ENCODE measurements at regions not wholly inside any gene's neighbourhood (a gene's known extent, or its start where the extent isn't known, plus 50 kb on each side); places are given as distances from the start of the nearest gene placed in this dataset.
"Not testable (repeated sequence)": the region's sequence is repeated elsewhere in the genome, so short reads cannot be mapped to it uniquely, and the experiment has no call there.

DNA sequence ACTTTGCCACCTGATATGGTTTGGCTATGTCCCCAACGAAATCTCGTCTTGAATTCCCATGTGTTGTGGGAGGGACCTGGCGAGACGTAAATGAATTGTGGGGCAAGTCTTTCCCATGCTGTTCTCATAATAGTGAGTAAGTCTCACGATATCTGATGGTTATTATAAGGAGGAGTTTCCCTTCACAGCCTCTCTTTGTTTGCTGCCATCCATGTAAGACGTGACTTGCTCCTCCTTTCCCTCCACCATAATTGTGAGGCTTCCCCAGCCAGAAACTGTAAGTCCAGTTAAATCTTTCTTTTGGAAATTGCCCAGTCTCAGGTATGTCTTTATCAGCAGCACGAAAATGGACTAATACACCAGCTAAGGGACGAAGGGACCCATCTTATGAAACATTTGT is 1303.3 kb downstream of the SUCLG1 start:
- DNase-seq (ENCODE audit: low spot score) = no peak

DNA sequence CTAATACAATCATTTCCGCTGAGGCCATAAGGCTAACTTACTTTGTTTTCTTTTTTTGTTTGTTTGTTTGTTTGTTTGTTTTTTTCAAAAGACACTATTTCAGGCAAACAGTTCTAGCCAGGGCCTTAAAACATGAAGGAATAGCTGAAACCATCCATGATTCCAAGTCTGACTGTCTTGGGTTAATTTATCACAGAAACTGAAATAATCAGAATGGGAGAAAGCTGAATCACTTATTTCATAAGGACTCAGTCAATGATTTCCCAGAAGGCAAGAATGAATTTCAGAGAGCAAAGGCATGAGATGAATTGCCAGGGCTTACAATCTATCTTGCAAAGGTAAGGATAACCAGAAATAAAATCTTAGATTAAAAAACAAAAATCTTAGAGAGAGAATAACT is 1315.1 kb downstream of the SUCLG1 start:
- no peak for DNase-seq (ENCODE audit: low spot score)

DNA sequence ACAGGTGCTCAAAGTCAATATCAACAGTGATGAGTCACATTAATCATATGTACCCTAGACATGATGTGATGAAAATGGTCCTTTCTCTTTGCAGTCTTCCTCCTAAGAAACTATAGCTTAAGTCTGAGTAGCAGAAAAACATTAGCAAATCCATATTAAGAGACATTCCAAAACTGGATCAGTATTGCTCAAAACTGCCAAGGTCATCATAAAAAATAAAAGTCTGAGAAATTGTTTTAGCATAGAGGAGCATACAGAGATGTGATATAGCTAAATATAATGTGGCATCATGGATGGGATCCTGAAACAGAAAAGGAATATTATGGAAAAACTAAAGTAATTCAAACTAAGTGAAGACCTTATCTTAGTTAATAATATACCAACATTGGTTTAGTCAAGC is 1316.1 kb downstream of the SUCLG1 start:
- DNase-seq (ENCODE audit: low spot score) = no peak

GRCh38 chr2:83115606-83116005 is 1343.5 kb downstream of the SUCLG1 start:
- no peak for DNase-seq (ENCODE audit: low spot score)

GRCh38 chr2:83115155-83115554 is 1343.9 kb downstream of the SUCLG1 start:
- no peak for DNase-seq (ENCODE audit: low spot score)

- DNase-seq (ENCODE audit: low spot score) = no peak
These were observed 1345.1 kb downstream of the SUCLG1 start for GRCh38 chr2:83113953-83114352.

DNA sequence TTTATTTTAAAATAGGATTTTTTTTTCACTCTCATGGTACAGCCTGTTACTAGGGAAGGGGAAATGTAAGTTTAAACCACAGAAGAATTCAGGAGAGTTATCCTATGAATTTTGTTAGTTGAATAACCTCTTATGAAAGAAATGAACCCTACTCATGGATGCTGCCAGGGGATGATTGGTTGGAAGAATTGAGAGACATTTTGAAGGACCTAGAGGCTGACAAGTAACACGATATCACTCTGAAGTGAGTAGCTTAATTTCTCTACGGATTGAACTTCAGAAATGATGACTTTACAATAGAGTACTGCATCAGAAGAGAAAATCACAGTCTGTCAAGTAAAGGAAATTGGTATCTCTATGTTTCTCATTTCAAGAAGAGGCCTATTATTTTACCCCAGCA is 1346.2 kb downstream of the SUCLG1 start:
- DNase-seq (ENCODE audit: low spot score) = no peak

- DNase-seq (ENCODE audit: low spot score) = no peak
These were observed 1349.8 kb downstream of the SUCLG1 start for GRCh38 chr2:83109284-83109683.

- no peak for DNase-seq (ENCODE audit: low spot score)
These were observed 1352.2 kb downstream of the SUCLG1 start for GRCh38 chr2:83106853-83107252.

- DNase-seq (ENCODE audit: low spot score) = no peak
These were observed 1354.9 kb downstream of the SUCLG1 start for GRCh38 chr2:83104202-83104601.

GRCh38 chr2:83103613-83104012 is 1355.5 kb downstream of the SUCLG1 start:
- no peak for DNase-seq (ENCODE audit: low spot score)

DNA sequence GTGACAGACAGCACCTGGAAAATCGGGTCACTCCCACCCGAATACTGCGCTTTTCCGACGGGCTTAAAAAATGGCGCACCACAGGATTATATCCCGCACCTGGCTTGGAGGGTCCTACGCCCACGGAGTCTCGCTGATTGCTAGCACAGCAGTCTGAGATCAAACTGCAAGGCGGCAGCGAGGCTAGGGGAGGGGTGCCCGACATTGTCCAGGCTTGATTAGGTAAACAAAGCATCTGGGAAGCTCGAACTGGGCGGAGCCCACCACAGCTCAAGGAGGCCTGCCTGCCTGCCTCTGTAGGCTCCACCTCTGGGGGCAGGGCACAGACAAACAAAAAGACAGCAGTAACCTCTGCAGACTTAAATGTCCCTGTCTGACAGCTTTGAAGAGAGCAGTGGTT is 1370.0 kb downstream of the SUCLG1 start:
- not testable (repeated sequence) for DNase-seq (ENCODE audit: low spot score)

DNA sequence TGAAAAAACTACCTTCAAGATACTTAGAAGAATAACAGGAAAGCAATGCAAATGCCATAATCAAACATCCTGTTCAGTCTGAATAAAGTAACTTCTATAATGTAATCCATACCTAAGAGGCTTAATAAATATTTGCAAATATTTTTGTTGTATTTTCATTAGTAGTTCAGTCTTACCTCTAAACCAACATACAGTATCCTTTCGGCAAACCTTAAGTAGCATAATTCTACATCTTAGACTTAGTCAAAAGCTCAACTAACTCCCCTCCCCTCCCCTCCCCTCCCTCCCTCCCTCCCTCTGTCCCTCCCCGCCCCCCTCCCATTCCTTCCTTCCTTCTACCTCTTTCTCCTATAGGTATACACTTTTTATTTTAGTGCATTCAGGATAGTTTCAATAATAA is 1373.2 kb downstream of the SUCLG1 start:
- no peak for DNase-seq (ENCODE audit: low spot score)

GRCh38 chr2:83081826-83082690 is 1377.0 kb downstream of the SUCLG1 start:
- DNase-seq (ENCODE audit: low spot score) = no peak

DNA sequence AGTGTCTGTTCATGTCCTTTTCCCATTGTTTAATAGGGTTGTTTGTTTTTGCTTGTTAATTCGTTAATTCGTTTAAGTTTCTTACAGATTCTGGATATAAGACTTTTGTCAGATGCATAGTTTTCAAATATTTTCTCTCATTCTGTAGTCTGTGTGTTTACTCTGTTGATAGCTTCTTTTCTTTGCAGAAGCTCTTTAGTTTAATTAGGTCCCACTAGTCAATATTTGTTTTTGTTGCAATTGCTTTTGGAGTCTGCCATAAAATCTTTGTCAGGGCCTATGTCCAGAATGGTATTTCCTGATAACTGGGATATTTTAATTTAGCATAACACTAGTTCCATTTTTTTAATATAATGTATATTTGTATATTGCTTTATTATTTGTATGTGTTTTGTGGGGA is 1380.1 kb downstream of the SUCLG1 start:
- no peak for DNase-seq (ENCODE audit: low spot score)

GRCh38 chr2:83072767-83073166 is 1386.3 kb downstream of the SUCLG1 start:
- no peak for DNase-seq (ENCODE audit: low spot score)

DNA sequence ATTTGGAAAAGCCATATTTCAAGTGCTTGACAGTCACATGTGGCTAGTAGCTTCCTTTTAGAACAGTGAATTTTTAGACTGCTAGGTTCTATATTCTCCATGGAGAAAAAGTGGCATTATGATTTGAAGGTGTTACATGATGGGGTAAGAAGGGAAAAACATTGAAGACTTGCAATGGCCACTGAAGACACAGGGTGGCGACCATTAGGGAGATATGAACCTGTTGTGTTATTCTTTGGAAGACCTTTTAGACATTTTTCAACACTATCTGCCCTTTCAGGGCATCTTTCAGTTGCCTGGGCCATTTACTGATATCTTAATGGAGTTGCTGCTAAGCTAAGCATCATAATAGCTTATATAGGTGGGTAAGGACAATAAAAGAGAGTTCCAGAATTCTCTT is 1387.2 kb downstream of the SUCLG1 start:
- DNase-seq (ENCODE audit: low spot score) = peak; percentile 10

- no peak for DNase-seq (ENCODE audit: low spot score)
These were observed 1387.7 kb downstream of the SUCLG1 start for GRCh38 chr2:83071352-83071751.

DNA sequence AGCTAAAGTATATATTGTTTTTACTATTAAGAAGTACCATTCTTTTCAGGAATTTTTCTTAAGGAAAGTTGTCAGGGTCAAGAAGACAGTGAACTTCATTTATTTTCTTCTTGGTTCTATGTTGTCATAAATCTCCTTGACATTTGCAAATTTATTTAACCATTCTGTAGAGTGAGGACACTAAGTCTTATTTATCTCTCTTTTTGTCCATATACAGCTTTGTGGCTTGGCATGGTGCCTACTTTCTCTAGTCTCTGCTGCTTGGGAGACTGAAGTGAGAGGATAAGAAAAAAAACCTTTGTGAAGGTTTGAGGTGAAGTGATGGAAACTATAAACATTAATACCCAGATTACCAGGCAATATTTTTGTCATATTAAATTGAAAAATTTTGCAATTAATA is 1389.4 kb downstream of the SUCLG1 start:
- DNase-seq (ENCODE audit: low spot score) = no peak

GRCh38 chr2:83068714-83069113 is 1390.4 kb downstream of the SUCLG1 start:
- DNase-seq (ENCODE audit: low spot score) = no peak

GRCh38 chr2:83067947-83068346 is 1391.1 kb downstream of the SUCLG1 start:
- no peak for DNase-seq (ENCODE audit: low spot score)

GRCh38 chr2:83063933-83064332 is 1395.1 kb downstream of the SUCLG1 start:
- DNase-seq (ENCODE audit: low spot score) = no peak

DNA sequence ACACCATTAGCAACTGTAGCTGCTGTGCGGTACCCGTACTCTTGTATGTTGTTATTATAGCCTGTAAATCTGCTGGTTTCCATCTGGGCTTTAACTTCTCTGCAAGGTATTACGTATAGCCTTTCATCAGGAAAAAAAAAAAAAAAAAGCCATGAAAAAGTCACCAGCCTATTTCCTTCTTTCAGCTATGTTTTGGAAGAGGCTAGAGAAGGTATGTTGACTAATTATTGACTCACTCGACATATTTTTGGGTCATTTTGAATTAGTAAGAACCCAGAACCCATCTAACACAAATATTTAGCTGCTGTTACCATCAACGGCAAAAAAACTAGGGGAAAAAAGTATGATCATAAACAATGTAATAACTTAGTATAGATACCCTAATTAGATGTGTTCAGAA is 1395.6 kb downstream of the SUCLG1 start:
- no peak for DNase-seq (ENCODE audit: low spot score)

- no peak for DNase-seq (ENCODE audit: low spot score)
These were observed 1400.4 kb downstream of the SUCLG1 start for GRCh38 chr2:83058683-83059082.
